SU-DHL-6 (cell line): ENCODE measurements at regions not wholly inside any gene's neighbourhood (a gene's known extent, or its start where the extent isn't known, plus 50 kb on each side); places are given as distances from the start of the nearest gene placed in this dataset.

Experiments
- H2AFZ ChIP-seq: fragments of 200-600 bp; sonication (generic); 2 replicates; pipeline ENCODE4 v1.6.1; 2014; ENCODE audit warnings: low read depth, mild to moderate bottlenecking, moderate library complexity, mixed read lengths, antibody characterized with exemption, low read length; ENCODE audit not compliant: severe bottlenecking
- H3F3A ChIP-seq: fragments of 200-600 bp; shearing (Covaris generic); 2 replicates; pipeline ENCODE4 v1.6.0; 2016; ENCODE audit warnings: antibody characterized with exemption, mild to moderate bottlenecking; ENCODE audit not compliant: insufficient read depth
- H3K27ac ChIP-seq: fragments of 200-600 bp; sonication (generic); 2 replicates; pipeline ENCODE4 v1.5.1; 2016; ENCODE audit warnings: low read depth, mild to moderate bottlenecking, low read length, moderate library complexity, mixed read lengths
- H3K27me3 ChIP-seq: fragments of 200-600 bp; sonication (generic), shearing (Covaris generic); 2 replicates; pipeline ENCODE4 v1.6.0; 2014; ENCODE audit warnings: mild to moderate bottlenecking, low read length
- H3K36me3 ChIP-seq: fragments of 200-600 bp; sonication (generic); 2 replicates; pipeline ENCODE4 v1.6.1; 2014; ENCODE audit warnings: mild to moderate bottlenecking, low read length, mixed read lengths
- H3K4me2 ChIP-seq: fragments of 300-600, 200-600 bp; shearing (Covaris generic), sonication (generic); 2 replicates; pipeline ENCODE4 v1.6.0; 2014; ENCODE audit warnings: low read length, low read depth, mild to moderate bottlenecking; ENCODE audit not compliant: poor library complexity, severe bottlenecking
- H3K4me3 ChIP-seq: fragments of 200-600 bp; sonication (generic); 2 replicates; pipeline ENCODE4 v1.5.1; 2014; ENCODE audit warnings: antibody characterized with exemption, low read length, mild to moderate bottlenecking, mixed read lengths; ENCODE audit not compliant: insufficient read depth, poor library complexity, severe bottlenecking
- H3K79me2 ChIP-seq: fragments of 200-600 bp; sonication (generic); 2 replicates; pipeline ENCODE4 v1.6.1; 2014; ENCODE audit warnings: mild to moderate bottlenecking, low read length, moderate library complexity; ENCODE audit not compliant: insufficient read depth
- H3K9ac ChIP-seq: fragments of 200-600 bp; sonication (generic); 2 replicates; pipeline ENCODE4 v1.7.0; 2014; ENCODE audit warnings: mild to moderate bottlenecking, low read length
- H3K9me2 ChIP-seq: fragments of 200-600 bp; sonication (generic); replicated peaks from 2 replicates; pipeline ENCODE4 v1.6.1; 2014; ENCODE audit warnings: low read length; ENCODE audit not compliant: insufficient read depth
- H3K9me3 ChIP-seq: fragments of 200-600 bp; sonication (generic); 2 replicates; pipeline ENCODE4 v1.6.1; 2014; ENCODE audit warnings: low read length, mixed read lengths; ENCODE audit not compliant: insufficient read depth
- H4K20me1 ChIP-seq: fragments of 200-600 bp; sonication (generic); 2 replicates; pipeline ENCODE4 v1.6.1; 2014; ENCODE audit warnings: low read depth, mild to moderate bottlenecking, antibody characterized with exemption, low read length, moderate library complexity, mixed read lengths
- EZH2phosphoT487 ChIP-seq: fragments of 200-600 bp; sonication (generic), shearing (Covaris generic); conservative IDR thresholded peaks from 2 replicates; pipeline ENCODE4 v1.6.1; 2018; ENCODE audit warnings: mild to moderate bottlenecking, antibody characterized with exemption, low read length, moderate library complexity, mixed read lengths
- TF ChIP-seq, protein P1 (sequence below): fragments of 200-600 bp; sonication (generic); IDR thresholded peaks from one replicate; pipeline ENCODE4 v1.5.1; 2017; ENCODE audit warnings: antibody characterized with exemption, mild to moderate bottlenecking, low read length, moderate library complexity; ENCODE audit not compliant: insufficient read depth, poor library complexity, severe bottlenecking

DNA sequence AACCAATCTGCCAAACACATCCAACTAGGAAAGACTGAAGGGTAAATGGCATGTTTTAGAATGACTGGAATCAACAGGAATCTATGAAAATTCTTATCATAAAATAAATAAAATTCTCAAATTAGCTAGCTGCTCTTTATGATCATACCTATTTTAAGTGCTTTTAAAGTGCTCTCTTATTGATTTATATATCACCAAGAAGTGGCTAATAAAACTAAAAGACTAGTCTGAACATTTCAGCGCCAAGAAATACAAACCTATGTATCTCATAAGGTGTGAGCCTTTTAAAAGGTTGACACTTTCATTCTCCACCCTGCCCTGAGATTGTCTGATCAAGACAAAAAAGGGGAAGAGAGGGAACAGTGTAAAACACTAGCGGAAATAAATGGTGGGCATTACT, 136.8 kb upstream of the ARHGAP42 start:
- no peak for TF ChIP-seq EZH2phosphoT487
- TF ChIP-seq, protein P1, sequence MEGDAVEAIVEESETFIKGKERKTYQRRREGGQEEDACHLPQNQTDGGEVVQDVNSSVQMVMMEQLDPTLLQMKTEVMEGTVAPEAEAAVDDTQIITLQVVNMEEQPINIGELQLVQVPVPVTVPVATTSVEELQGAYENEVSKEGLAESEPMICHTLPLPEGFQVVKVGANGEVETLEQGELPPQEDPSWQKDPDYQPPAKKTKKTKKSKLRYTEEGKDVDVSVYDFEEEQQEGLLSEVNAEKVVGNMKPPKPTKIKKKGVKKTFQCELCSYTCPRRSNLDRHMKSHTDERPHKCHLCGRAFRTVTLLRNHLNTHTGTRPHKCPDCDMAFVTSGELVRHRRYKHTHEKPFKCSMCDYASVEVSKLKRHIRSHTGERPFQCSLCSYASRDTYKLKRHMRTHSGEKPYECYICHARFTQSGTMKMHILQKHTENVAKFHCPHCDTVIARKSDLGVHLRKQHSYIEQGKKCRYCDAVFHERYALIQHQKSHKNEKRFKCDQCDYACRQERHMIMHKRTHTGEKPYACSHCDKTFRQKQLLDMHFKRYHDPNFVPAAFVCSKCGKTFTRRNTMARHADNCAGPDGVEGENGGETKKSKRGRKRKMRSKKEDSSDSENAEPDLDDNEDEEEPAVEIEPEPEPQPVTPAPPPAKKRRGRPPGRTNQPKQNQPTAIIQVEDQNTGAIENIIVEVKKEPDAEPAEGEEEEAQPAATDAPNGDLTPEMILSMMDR, result no peak

DNA sequence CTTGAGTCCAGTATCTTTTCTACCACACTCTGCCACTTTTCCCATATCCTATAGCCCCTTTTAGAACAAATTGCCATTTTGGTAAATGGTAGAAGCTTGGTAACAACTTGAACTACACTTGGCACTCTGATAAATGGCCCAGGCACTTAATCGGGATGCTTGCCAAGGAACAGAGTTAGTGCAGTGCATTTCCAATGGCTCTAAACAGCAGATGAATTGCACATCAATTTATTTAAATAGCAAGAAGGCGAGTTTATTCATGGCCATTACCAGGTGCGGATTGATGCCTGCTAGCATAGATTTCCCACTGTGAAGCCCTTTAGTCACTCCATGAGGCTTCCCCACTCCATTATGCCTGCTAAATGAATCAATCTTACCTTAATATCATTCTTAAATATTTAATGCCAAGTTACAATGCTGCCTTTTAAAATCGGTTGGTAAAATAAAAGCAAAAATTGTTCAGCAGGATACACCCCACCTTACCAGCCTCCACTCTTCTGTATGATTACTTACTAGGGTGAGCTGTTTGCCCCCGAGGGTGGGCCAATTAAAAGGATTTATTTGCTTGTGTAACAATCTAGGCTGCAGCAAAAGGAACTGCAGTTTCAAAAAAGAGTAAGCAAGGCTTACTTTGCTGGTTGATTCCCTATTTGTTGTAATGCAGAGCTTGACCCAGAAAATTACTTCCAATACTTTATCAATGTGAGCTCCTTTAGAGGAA, 136.0 kb upstream of the ARHGAP42 start:
- Histone ChIP-seq H3K4me3 (no peak overlapping the region), H2AFZ (no peak overlapping the region), H3K27me3 (no peaks in the 10 kb centered on the region), H3K27ac (no peak overlapping the region), H3F3A (no peaks in the 10 kb centered on the region), H4K20me1 (no peaks in the 10 kb centered on the region), H3K9me3 (no peaks in the 10 kb centered on the region), H3K9ac (no peak overlapping the region), H3K4me2 (no peak overlapping the region), H3K79me2 (no peaks in the 10 kb centered on the region), H3K9me2 (no peaks in the 10 kb centered on the region), H3K36me3 (no peaks in the 10 kb centered on the region)
- TF ChIP-seq EZH2phosphoT487, result no peak
- TF ChIP-seq, protein P1, result no peak

More for the DNA sequence above, 136.8 kb upstream of the ARHGAP42 start:
- Histone ChIP-seq H3K9me2 (no peaks in the 10 kb centered on the region), H3K9me3 (no peaks in the 10 kb centered on the region), H3K4me2 (no peak overlapping the region), H2AFZ (no peak overlapping the region), H3F3A (no peaks in the 10 kb centered on the region), H3K4me3 (no peak overlapping the region), H3K79me2 (no peaks in the 10 kb centered on the region), H3K9ac (no peak overlapping the region), H3K27me3 (no peaks in the 10 kb centered on the region), H4K20me1 (no peaks in the 10 kb centered on the region), H3K36me3 (no peaks in the 10 kb centered on the region), H3K27ac (no peak overlapping the region)

DNA sequence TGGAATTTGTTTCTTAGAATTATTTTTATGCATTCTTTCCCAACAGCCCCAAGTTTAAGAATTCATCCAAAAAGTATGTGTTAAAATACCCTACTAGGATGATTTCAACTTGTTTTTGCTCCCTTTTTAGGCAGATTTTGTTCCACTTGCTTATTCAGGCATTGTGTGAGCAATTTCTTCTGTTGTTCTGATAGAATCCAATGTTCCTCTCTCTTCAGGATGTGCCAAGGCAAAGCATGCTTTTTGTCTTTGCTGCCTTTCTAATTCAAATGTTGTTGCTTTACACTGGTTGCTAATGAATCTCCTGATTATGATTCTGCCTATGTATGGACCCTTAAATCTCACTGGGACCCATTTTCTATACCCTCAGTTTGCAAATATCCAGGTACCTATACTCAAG, 131.2 kb upstream of the ARHGAP42 start:
- H3K9me3 ChIP-seq, result no peaks in the 10 kb centered on the region
- H3K27me3 ChIP-seq, result no peaks in the 10 kb centered on the region
- H3K36me3 ChIP-seq, result no peaks in the 10 kb centered on the region
- H3K4me3 ChIP-seq, result no peak overlapping the region
- H3F3A ChIP-seq, result no peaks in the 10 kb centered on the region
- no peak overlapping the region for H2AFZ ChIP-seq
- no peak overlapping the region for H3K4me2 ChIP-seq
- no peaks in the 10 kb centered on the region for H3K79me2 ChIP-seq
- H3K9ac ChIP-seq, result no peak overlapping the region
- H3K9me2 ChIP-seq, result no peaks in the 10 kb centered on the region
- TF ChIP-seq EZH2phosphoT487, result no peak
- TF ChIP-seq, protein P1, result no peak
- H4K20me1 ChIP-seq, result no peaks in the 10 kb centered on the region
- no peak overlapping the region for H3K27ac ChIP-seq
